ENCODE measurements at regions not wholly inside any gene's neighbourhood (a gene's known extent, or its start where the extent isn't known, plus 50 kb on each side); places are given as distances from the start of the nearest gene placed in this dataset.

DNA sequence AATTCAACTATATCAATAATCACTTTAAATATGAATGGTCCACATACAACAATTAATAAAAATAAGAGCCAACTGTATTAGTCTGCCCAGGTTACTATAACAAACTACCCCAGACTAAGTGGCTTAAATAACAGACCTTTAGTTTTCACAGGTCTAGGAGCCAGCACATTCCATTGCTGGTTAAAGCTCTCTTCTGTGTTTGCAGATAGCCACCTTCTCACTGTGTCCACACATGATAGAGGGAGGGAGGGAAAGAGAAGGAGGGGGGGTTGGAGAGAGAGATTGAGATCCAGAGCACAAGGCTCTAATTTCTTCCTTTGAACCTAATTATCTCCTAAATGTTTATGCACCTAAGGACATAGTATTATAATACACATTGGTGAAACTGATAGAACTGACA, 267.8 kb upstream of the NXPH2 start:
- TF ChIP-seq, protein P1, sequence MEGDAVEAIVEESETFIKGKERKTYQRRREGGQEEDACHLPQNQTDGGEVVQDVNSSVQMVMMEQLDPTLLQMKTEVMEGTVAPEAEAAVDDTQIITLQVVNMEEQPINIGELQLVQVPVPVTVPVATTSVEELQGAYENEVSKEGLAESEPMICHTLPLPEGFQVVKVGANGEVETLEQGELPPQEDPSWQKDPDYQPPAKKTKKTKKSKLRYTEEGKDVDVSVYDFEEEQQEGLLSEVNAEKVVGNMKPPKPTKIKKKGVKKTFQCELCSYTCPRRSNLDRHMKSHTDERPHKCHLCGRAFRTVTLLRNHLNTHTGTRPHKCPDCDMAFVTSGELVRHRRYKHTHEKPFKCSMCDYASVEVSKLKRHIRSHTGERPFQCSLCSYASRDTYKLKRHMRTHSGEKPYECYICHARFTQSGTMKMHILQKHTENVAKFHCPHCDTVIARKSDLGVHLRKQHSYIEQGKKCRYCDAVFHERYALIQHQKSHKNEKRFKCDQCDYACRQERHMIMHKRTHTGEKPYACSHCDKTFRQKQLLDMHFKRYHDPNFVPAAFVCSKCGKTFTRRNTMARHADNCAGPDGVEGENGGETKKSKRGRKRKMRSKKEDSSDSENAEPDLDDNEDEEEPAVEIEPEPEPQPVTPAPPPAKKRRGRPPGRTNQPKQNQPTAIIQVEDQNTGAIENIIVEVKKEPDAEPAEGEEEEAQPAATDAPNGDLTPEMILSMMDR (IDR thresholded peaks at IDR 0.05): no peak
- TF ChIP-seq ZFX (IDR thresholded peaks at IDR 0.05; ENCODE audit: borderline replicate concordance): no peak

Data from 22Rv1 (cell line).